GM23338 (cell line): ENCODE measurements at regions not wholly inside any gene's neighbourhood (a gene's known extent, or its start where the extent isn't known, plus 50 kb on each side); places are given as distances from the start of the nearest gene placed in this dataset.

Experiments
- ATAC-seq: fragments of 200-7000 bp; cut with Tn5 transposase; 3 replicates; pipeline ENCODE4 v1.9.1; 2020
- DNase-seq: peaks from one replicate; pipeline ENCODE4 v3.0.0-alpha.2; 2015; ENCODE audit warnings: low spot score
- H2AFZ ChIP-seq: fragments of 200-600 bp; sonication (generic); 2 replicates; pipeline ENCODE4 v1.8.0; 2016; ENCODE audit warnings: antibody characterized with exemption, mild to moderate bottlenecking, moderate library complexity
- H3F3A ChIP-seq: fragments of 200-600 bp; sonication (generic); replicated peaks from 2 replicates; pipeline ENCODE4 v1.8.0; 2017; ENCODE audit warnings: antibody characterized with exemption, mixed run types, low read depth
- H3K27ac ChIP-seq: fragments of 200-600 bp; sonication (generic); 2 replicates; pipeline ENCODE4 v1.6.1; 2016; ENCODE audit warnings: low read depth
- H3K27me3 ChIP-seq: fragments of 200-600 bp; sonication (generic); 2 replicates; pipeline ENCODE4 v1.8.0; 2016; ENCODE audit warnings: mild to moderate bottlenecking, mixed run types, moderate library complexity; ENCODE audit not compliant: insufficient read depth
- H3K36me3 ChIP-seq: fragments of 200-600 bp; sonication (generic); 2 replicates; pipeline ENCODE4 v1.8.0; 2016; ENCODE audit warnings: mild to moderate bottlenecking; ENCODE audit not compliant: insufficient read depth
- H3K4me1 ChIP-seq: fragments of 200-600 bp; sonication (generic); 2 replicates; pipeline ENCODE4 v1.8.0; 2016; ENCODE audit warnings: mild to moderate bottlenecking, moderate library complexity; ENCODE audit not compliant: insufficient read depth
- H3K4me2 ChIP-seq: fragments of 200-600 bp; sonication (generic); 2 replicates; pipeline ENCODE4 v1.7.1; 2017; ENCODE audit warnings: mixed run types
- H3K4me3 ChIP-seq: fragments of 200-600 bp; sonication (generic); 2 replicates; pipeline ENCODE4 v1.6.1; 2016; ENCODE audit warnings: mixed run types
- H3K79me2 ChIP-seq: fragments of 200-600 bp; sonication (generic); replicated peaks from 2 replicates; pipeline ENCODE4 v1.8.0; 2017; ENCODE audit warnings: mild to moderate bottlenecking; ENCODE audit not compliant: insufficient read depth
- H3K9me2 ChIP-seq: fragments of 200-600 bp; sonication (generic); 2 replicates; pipeline ENCODE4 v1.8.0; 2017; ENCODE audit not compliant: insufficient read depth
- H4K20me1 ChIP-seq: fragments of 200-600 bp; sonication (generic); replicated peaks from 2 replicates; pipeline ENCODE4 v1.8.0; 2017; ENCODE audit warnings: mild to moderate bottlenecking; ENCODE audit not compliant: insufficient read depth
- H3K27ac Mint-ChIP-seq: 2 replicates; pipeline ENCODE4 v1.8.0; 2020; ENCODE audit warnings: inconsistent platforms, mild to moderate bottlenecking, moderate library complexity, mixed read lengths
- H3K27me3 Mint-ChIP-seq: 3 replicates; pipeline ENCODE4 v1.8.0; 2022; ENCODE audit warnings: low read depth, mild to moderate bottlenecking, moderate library complexity, mixed read lengths, inconsistent platforms; ENCODE audit not compliant: insufficient read depth, poor library complexity
- H3K36me3 Mint-ChIP-seq: 3 replicates; pipeline ENCODE4 v1.8.0; 2021; ENCODE audit warnings: low read depth, mild to moderate bottlenecking, inconsistent platforms, moderate library complexity, mixed read lengths
- H3K4me1 Mint-ChIP-seq: 3 replicates; pipeline ENCODE4 v1.8.0; 2020; ENCODE audit warnings: mild to moderate bottlenecking, inconsistent platforms, mixed read lengths
- H3K4me3 Mint-ChIP-seq: 3 replicates; pipeline ENCODE4 v1.8.0; 2021; ENCODE audit warnings: moderate library complexity, mild to moderate bottlenecking, inconsistent platforms, mixed read lengths
- H3K9me3 Mint-ChIP-seq: 3 replicates; pipeline ENCODE4 v1.8.0; 2020; ENCODE audit warnings: moderate library complexity, mild to moderate bottlenecking, inconsistent platforms, mixed read lengths
- CREB1 ChIP-seq: fragments of 250-450 bp; sonication (Bioruptor Pico); IDR thresholded peaks from 2 replicates; pipeline ENCODE4 v1.5.0; 2020; ENCODE audit warnings: low read depth, mild to moderate bottlenecking, moderate library complexity
- CTCF ChIP-seq, 2 experiments: fragments of 200-600 bp in 1 of 2; sonication (generic) in 1 of 2; conservative IDR thresholded peaks; 2 replicates each; pipeline versions ENCODE4 v1.5.1 to v1.6.1; 2016 to 2017; ENCODE audit warnings: antibody characterized with exemption in 2 of 2, low read depth in 2 of 2, mild to moderate bottlenecking in 2 of 2, moderate library complexity in 1 of 2
- ETS1 ChIP-seq: IDR thresholded peaks from 2 replicates; pipeline ENCODE4 v1.6.1; 2016; ENCODE audit warnings: antibody characterized with exemption
- EZH2 ChIP-seq: fragments of 200-600 bp; sonication (generic); IDR thresholded peaks from one replicate; pipeline ENCODE4 v1.8.0; 2017; ENCODE audit warnings: antibody characterized with exemption, mild to moderate bottlenecking, low read depth; ENCODE audit not compliant: unreplicated experiment
- EZH2phosphoT487 ChIP-seq: fragments of 200-600 bp; sonication (generic); IDR thresholded peaks from one replicate; pipeline ENCODE4 v1.8.1; 2018; ENCODE audit warnings: antibody characterized with exemption; ENCODE audit not compliant: unreplicated experiment
- JUNB ChIP-seq: IDR thresholded peaks from one replicate; pipeline ENCODE4 v1.6.1; 2016; ENCODE audit warnings: antibody characterized with exemption; ENCODE audit not compliant: unreplicated experiment
- NANOG ChIP-seq: IDR thresholded peaks from 2 replicates; pipeline ENCODE4 v1.6.1; 2016; ENCODE audit warnings: antibody characterized with exemption, borderline replicate concordance
- POLR2AphosphoS5 ChIP-seq: IDR thresholded peaks from 2 replicates; pipeline ENCODE4 v1.6.1; 2016; ENCODE audit warnings: antibody characterized with exemption, low read depth
- REST ChIP-seq: IDR thresholded peaks from one replicate; pipeline ENCODE4 v1.6.1; 2018; ENCODE audit warnings: antibody characterized with exemption; ENCODE audit not compliant: unreplicated experiment
- STAT1 ChIP-seq: IDR thresholded peaks from one replicate; pipeline ENCODE4 v1.6.1; 2016; ENCODE audit warnings: antibody characterized with exemption; ENCODE audit not compliant: unreplicated experiment
- ZNF114 ChIP-seq: fragments of 250-450 bp; sonication (Bioruptor Pico); IDR thresholded peaks from 2 replicates; pipeline ENCODE4 v1.5.0; 2020; ENCODE audit warnings: mild to moderate bottlenecking, moderate library complexity
- ZNF331 ChIP-seq: fragments of 250-450 bp; sonication (Bioruptor Pico); IDR thresholded peaks from 2 replicates; pipeline ENCODE4 v1.5.0; 2020; ENCODE audit warnings: low read depth, mild to moderate bottlenecking, moderate library complexity
- TF ChIP-seq, protein P1 (sequence below): fragments of 250-450 bp; sonication (Bioruptor Pico); IDR thresholded peaks from 2 replicates; pipeline ENCODE4 v1.5.0; 2020; ENCODE audit warnings: mild to moderate bottlenecking, moderate library complexity

GRCh38 chrX:38881066-38881465, 79.8 kb downstream of the MID1IP1 start:
- H3K36me3 ChIP-seq, result no peaks in the 10 kb centered on the region
- Mint-ChIP-seq H3K9me3 (no peaks in the 10 kb centered on the region), H3K27ac (no peak overlapping the region), H3K4me3 (no peak overlapping the region), H3K27me3 (no peaks in the 10 kb centered on the region), H3K4me1 (peaks cover 11% of the 10 kb centered on the region; the same call in 2 of the 3 replicates), H3K36me3 (no peaks in the 10 kb centered on the region; the same call in 2 of the 3 replicates)
- H3K4me2 ChIP-seq, result no peak overlapping the region
- no peak for ATAC-seq
- DNase-seq, result no peak
- no peaks in the 10 kb centered on the region for H4K20me1 ChIP-seq
- no peaks in the 10 kb centered on the region for H3K79me2 ChIP-seq
- peaks cover 8% of the 10 kb centered on the region; the same call in 1 of the 2 replicates for H3K4me1 ChIP-seq
- no peak for TF ChIP-seq EZH2
- TF ChIP-seq STAT1, result no peak
- TF ChIP-seq CREB1, result no peak
- no peak for TF ChIP-seq JUNB
- TF ChIP-seq EZH2phosphoT487, result no peak
- no peak for TF ChIP-seq ZNF114
- no peak for TF ChIP-seq REST
- no peak for TF ChIP-seq ETS1
- TF ChIP-seq POLR2AphosphoS5, result no peak
- TF ChIP-seq, protein P1, sequence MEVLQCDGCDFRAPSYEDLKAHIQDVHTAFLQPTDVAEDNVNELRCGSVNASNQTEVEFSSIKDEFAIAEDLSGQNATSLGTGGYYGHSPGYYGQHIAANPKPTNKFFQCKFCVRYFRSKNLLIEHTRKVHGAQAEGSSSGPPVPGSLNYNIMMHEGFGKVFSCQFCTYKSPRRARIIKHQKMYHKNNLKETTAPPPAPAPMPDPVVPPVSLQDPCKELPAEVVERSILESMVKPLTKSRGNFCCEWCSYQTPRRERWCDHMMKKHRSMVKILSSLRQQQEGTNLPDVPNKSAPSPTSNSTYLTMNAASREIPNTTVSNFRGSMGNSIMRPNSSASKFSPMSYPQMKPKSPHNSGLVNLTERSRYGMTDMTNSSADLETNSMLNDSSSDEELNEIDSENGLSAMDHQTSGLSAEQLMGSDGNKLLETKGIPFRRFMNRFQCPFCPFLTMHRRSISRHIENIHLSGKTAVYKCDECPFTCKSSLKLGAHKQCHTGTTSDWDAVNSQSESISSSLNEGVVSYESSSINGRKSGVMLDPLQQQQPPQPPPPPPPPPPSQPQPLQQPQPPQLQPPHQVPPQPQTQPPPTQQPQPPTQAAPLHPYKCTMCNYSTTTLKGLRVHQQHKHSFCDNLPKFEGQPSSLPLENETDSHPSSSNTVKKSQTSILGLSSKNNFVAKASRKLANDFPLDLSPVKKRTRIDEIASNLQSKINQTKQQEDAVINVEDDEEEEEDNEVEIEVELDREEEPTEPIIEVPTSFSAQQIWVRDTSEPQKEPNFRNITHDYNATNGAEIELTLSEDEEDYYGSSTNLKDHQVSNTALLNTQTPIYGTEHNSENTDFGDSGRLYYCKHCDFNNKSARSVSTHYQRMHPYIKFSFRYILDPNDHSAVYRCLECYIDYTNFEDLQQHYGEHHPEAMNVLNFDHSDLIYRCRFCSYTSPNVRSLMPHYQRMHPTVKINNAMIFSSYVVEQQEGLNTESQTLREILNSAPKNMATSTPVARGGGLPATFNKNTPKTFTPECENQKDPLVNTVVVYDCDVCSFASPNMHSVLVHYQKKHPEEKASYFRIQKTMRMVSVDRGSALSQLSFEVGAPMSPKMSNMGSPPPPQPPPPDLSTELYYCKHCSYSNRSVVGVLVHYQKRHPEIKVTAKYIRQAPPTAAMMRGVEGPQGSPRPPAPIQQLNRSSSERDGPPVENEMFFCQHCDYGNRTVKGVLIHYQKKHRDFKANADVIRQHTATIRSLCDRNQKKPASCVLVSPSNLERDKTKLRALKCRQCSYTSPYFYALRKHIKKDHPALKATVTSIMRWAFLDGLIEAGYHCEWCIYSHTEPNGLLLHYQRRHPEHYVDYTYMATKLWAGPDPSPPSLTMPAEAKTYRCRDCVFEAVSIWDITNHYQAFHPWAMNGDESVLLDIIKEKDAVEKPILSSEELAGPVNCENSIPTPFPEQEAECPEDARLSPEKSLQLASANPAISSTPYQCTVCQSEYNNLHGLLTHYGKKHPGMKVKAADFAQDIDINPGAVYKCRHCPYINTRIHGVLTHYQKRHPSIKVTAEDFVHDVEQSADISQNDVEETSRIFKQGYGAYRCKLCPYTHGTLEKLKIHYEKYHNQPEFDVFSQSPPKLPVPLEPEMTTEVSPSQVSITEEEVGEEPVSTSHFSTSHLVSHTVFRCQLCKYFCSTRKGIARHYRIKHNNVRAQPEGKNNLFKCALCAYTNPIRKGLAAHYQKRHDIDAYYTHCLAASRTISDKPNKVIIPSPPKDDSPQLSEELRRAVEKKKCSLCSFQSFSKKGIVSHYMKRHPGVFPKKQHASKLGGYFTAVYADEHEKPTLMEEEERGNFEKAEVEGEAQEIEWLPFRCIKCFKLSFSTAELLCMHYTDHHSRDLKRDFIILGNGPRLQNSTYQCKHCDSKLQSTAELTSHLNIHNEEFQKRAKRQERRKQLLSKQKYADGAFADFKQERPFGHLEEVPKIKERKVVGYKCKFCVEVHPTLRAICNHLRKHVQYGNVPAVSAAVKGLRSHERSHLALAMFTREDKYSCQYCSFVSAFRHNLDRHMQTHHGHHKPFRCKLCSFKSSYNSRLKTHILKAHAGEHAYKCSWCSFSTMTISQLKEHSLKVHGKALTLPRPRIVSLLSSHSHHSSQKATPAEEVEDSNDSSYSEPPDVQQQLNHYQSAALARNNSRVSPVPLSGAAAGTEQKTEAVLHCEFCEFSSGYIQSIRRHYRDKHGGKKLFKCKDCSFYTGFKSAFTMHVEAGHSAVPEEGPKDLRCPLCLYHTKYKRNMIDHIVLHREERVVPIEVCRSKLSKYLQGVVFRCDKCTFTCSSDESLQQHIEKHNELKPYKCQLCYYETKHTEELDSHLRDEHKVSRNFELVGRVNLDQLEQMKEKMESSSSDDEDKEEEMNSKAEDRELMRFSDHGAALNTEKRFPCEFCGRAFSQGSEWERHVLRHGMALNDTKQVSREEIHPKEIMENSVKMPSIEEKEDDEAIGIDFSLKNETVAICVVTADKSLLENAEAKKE (CRISPR knock-in tag), result no peak
- no peak for TF ChIP-seq CTCF (conservative IDR thresholded peaks at IDR 0.05; ENCODE audit: low read depth in 2 of 2)
- TF ChIP-seq ZNF331, result no peak
- TF ChIP-seq NANOG, result no peak
- H3F3A ChIP-seq, result no peaks in the 10 kb centered on the region
- H3K27me3 ChIP-seq, result no peaks in the 10 kb centered on the region
- no peak overlapping the region for H3K4me3 ChIP-seq
- H3K27ac ChIP-seq, result no peak overlapping the region
- H3K9me2 ChIP-seq, result no peaks in the 10 kb centered on the region
- H2AFZ ChIP-seq, result no peak overlapping the region
